HCT116 (cell line): ENCODE measurements at regions not wholly inside any gene's neighbourhood (a gene's known extent, or its start where the extent isn't known, plus 50 kb on each side); places are given as distances from the start of the nearest gene placed in this dataset.

Source experiments
- ATAC-seq: fragments of 200-7000 bp; cut with Tn5 transposase; 2 replicates; pipeline ENCODE4 v1.9.1; 2020; ENCODE audit warnings: mild to moderate bottlenecking, moderate library complexity
- BruUV-seq: library from RNA; stranded (reverse); fragments of 400-500 nt; replicated peaks from 2 replicates; lab custom pipeline; 2021; lab: Mats Ljungman, UMichigan
- CTCF ChIA-PET: fragments of 300-600 bp; sonication (Branson Sonifier 250); formaldehyde crosslinking; loops from one replicate; lab custom pipeline; 2021; ENCODE audit warnings: antibody characterized with exemption; lab: Charles Lee
- POLR2A ChIA-PET: fragments of 300-600, 350-600 bp; sonication (Branson Sonifier 250); formaldehyde crosslinking; loops from one replicate; lab custom pipeline; 2021; ENCODE audit warnings: antibody characterized with exemption; lab: Charles Lee
- RAD21 ChIA-PET, 2 experiments: fragments of 300-600 bp; sonication (Branson Sonifier 250); formaldehyde crosslinking; loops; one replicate each; lab custom pipeline; 2023; ENCODE audit warnings: low total read pairs in 2 of 2; ENCODE audit not compliant: uncharacterized antibody in 2 of 2, unreplicated experiment in 2 of 2, low non-redundant PET in 1 of 2; lab: Charles Lee
- DNase-seq: peaks from one replicate; pipeline ENCODE4 v3.0.0-alpha.2; 2010; ENCODE audit warnings: low read depth, low spot score
- H2AFZ ChIP-seq: fragments of 200-600 bp; shearing (Covaris generic), sonication (generic); 2 replicates; pipeline ENCODE4 v1.6.1; 2017; ENCODE audit warnings: low read depth, mixed run types, mixed read lengths, antibody characterized with exemption, low read length; ENCODE audit not compliant: poor library complexity, severe bottlenecking
- H3K27ac ChIP-seq: 2 replicates; pipeline ENCODE4 v1.5.1; 2012; ENCODE audit warnings: low read depth, low read length
- H3K27me3 ChIP-seq: fragments of 200-600 bp; sonication (generic); 2 replicates; pipeline ENCODE4 v1.6.1; 2016; ENCODE audit warnings: mixed run types, low read length, mixed read lengths; ENCODE audit not compliant: insufficient read depth
- H3K36me3 ChIP-seq, 2 experiments: fragments of 200-500 bp in 1 of 2; fragments of 200-600 bp in 1 of 2; sonication (Bioruptor generic) in 1 of 2; sonication (generic) in 1 of 2; 2 replicates each; pipeline versions ENCODE4 v1.5.1 to v1.6.1; 2014 to 2016; ENCODE audit warnings: low read length in 2 of 2, inconsistent platforms in 1 of 2, mixed read lengths in 1 of 2, mixed run types in 1 of 2; ENCODE audit not compliant: insufficient read depth in 2 of 2, control insufficient read depth in 1 of 2
- H3K4me1 ChIP-seq, 2 experiments: fragments of 200-600 bp in 1 of 2; sonication (generic) in 1 of 2; 2 replicates each; pipeline versions ENCODE4 v1.5.1 to v1.6.1; 2012 to 2017; ENCODE audit warnings: low read length in 2 of 2, inconsistent platforms in 1 of 2, mild to moderate bottlenecking in 1 of 2, mixed read lengths in 1 of 2, mixed run types in 1 of 2, moderate library complexity in 1 of 2; ENCODE audit not compliant: insufficient read depth in 2 of 2, control insufficient read depth in 1 of 2
- H3K4me2 ChIP-seq: fragments of 200-600 bp; sonication (generic); 2 replicates; pipeline ENCODE4 v1.6.1; 2017; ENCODE audit warnings: mixed run types, low read length, mixed read lengths
- H3K4me3 ChIP-seq, 2 experiments: fragments of 200-600 bp in 1 of 2; sonication (generic) in 1 of 2; replicated peaks in 1 of 2; 2 replicates each; pipeline ENCODE4 v1.5.1; 2011 to 2016; ENCODE audit warnings: low read length in 2 of 2, control low read depth in 1 of 2, low read depth in 1 of 2, mild to moderate bottlenecking in 1 of 2, mixed read lengths in 1 of 2, mixed run types in 1 of 2
- H3K79me2 ChIP-seq: fragments of 200-600 bp; sonication (generic); 2 replicates; pipeline ENCODE4 v1.6.1; 2017; ENCODE audit warnings: mild to moderate bottlenecking, mixed run types, low read length, moderate library complexity, mixed read lengths; ENCODE audit not compliant: insufficient read depth
- H3K9ac ChIP-seq: fragments of 200-600 bp; sonication (generic); 2 replicates; pipeline ENCODE4 v1.6.1; 2016; ENCODE audit warnings: low read length, mixed read lengths
- H3K9me2 ChIP-seq: fragments of 200-600 bp; sonication (generic), shearing (Covaris generic); 2 replicates; pipeline ENCODE4 v1.6.1; 2017; ENCODE audit warnings: mixed run types, mild to moderate bottlenecking, moderate library complexity; ENCODE audit not compliant: insufficient read depth
- H3K9me3 ChIP-seq, 2 experiments: fragments of 200-500 bp in 1 of 2; fragments of 200-600 bp in 1 of 2; sonication (Bioruptor generic) in 1 of 2; sonication (generic) in 1 of 2; 2 replicates each; pipeline ENCODE4 v1.6.1; 2014 to 2017; ENCODE audit warnings: low read length in 2 of 2, mixed read lengths in 2 of 2, inconsistent platforms in 1 of 2, low read depth in 1 of 2, mild to moderate bottlenecking in 1 of 2, mixed run types in 1 of 2, moderate library complexity in 1 of 2; ENCODE audit not compliant: control insufficient read depth in 1 of 2, insufficient read depth in 1 of 2
- H4K20me1 ChIP-seq: fragments of 200-600 bp; sonication (generic), shearing (Covaris generic); 2 replicates; pipeline ENCODE4 v1.6.1; 2017; ENCODE audit warnings: mixed run types, mild to moderate bottlenecking, moderate library complexity; ENCODE audit not compliant: insufficient read depth
- ATF3 ChIP-seq: IDR thresholded peaks from 2 replicates; pipeline ENCODE4 v1.6.1; 2012
- CBX3 ChIP-seq: IDR thresholded peaks from 2 replicates; pipeline ENCODE4 v1.6.1; 2012; ENCODE audit warnings: low read depth
- CEBPB ChIP-seq: IDR thresholded peaks from 2 replicates; pipeline ENCODE4 v1.6.1; 2012; ENCODE audit warnings: low read depth
- JUND ChIP-seq: IDR thresholded peaks from 2 replicates; pipeline ENCODE4 v1.6.1; 2012
- MAX ChIP-seq: IDR thresholded peaks from 2 replicates; pipeline ENCODE4 v1.6.1; 2012
- RAD21 ChIP-seq: IDR thresholded peaks from 2 replicates; pipeline ENCODE4 v1.6.1; 2012; ENCODE audit warnings: low read depth, mild to moderate bottlenecking
- SIN3A ChIP-seq: IDR thresholded peaks from 2 replicates; pipeline ENCODE4 v1.6.1; 2012; ENCODE audit warnings: low read depth
- ZNF274 ChIP-seq: fragments of 200-500 bp; sonication (Bioruptor generic); IDR thresholded peaks from 2 replicates; pipeline ENCODE4 v1.6.1; 2014; ENCODE audit warnings: mild to moderate bottlenecking, low read depth, low read length, inconsistent platforms
- intact Hi-C: fragments of 100-400 bp; cut with micrococcal nuclease; formaldehyde crosslinking; loops from 2 replicates; pipeline ENCODE4 v1.10.0; 2022
- TF ChIP-seq, protein P1 (sequence below): IDR thresholded peaks from 2 replicates; pipeline ENCODE4 v1.6.1; 2011; ENCODE audit warnings: mild to moderate bottlenecking, low read length, moderate library complexity; ENCODE audit not compliant: insufficient replicate concordance; ENCODE audit errors: extremely low read depth

DNA sequence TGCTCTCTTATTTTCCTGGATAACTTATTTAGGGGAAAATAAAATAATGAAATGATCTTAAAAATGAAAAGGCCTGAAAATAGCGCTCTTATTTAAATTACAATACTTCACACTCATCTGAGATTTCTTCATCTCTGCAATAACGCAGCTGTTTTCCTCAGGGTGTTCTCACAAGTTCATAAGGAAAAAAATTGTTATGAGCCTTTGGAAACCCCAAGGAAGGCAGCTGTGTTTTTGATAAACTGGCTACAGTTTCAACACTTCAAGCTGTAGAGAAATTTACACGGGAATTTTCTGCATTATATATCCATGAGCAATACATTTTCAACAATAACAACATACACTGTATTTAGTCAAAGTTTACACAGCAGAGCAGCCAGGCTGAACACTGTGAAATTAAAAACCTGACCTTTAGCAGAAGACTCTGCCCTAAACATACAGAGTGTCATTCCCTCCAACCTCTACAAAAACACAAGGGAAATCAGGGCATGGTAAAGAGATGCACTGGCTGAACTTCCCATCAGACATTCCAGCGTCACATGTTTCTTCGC is 959.6 kb downstream of the SLC4A3 start:
- Histone ChIP-seq H3K79me2 (no peaks in the 10 kb centered on the region), H3K27ac (no peak overlapping the region), H3K27me3 (no peaks in the 10 kb centered on the region), H3K4me2 (no peak overlapping the region), H4K20me1 (no peaks in the 10 kb centered on the region), H3K4me3 (no peak overlapping the region)
- no peak for ATAC-seq
- intact Hi-C loops: no loop called here
- POLR2A ChIA-PET: no interaction called here
- TF ChIP-seq, protein P1, sequence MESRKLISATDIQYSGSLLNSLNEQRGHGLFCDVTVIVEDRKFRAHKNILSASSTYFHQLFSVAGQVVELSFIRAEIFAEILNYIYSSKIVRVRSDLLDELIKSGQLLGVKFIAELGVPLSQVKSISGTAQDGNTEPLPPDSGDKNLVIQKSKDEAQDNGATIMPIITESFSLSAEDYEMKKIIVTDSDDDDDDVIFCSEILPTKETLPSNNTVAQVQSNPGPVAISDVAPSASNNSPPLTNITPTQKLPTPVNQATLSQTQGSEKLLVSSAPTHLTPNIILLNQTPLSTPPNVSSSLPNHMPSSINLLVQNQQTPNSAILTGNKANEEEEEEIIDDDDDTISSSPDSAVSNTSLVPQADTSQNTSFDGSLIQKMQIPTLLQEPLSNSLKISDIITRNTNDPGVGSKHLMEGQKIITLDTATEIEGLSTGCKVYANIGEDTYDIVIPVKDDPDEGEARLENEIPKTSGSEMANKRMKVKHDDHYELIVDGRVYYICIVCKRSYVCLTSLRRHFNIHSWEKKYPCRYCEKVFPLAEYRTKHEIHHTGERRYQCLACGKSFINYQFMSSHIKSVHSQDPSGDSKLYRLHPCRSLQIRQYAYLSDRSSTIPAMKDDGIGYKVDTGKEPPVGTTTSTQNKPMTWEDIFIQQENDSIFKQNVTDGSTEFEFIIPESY: no peak
- no peak for TF ChIP-seq CBX3
- no peak for TF ChIP-seq JUND
- TF ChIP-seq SIN3A: no peak
- no peak for TF ChIP-seq RAD21
- no peak for TF ChIP-seq ATF3
- no peak for TF ChIP-seq CEBPB
- no peak for TF ChIP-seq MAX
- no peak for TF ChIP-seq ZNF274
- TF ChIP-seq, all 23 proteins: peak for 0
- H3K9ac ChIP-seq: no peak overlapping the region
- H3K9me2 ChIP-seq: no peaks in the 10 kb centered on the region
- no peak for DNase-seq
- no peaks in the 10 kb centered on the region for H3K9me3 ChIP-seq
- ChIA-PET RAD21 (no interaction called here), CTCF (no interaction called here)
- BruUV-seq: no TSS peak
- H3K36me3 ChIP-seq: no peaks in the 10 kb centered on the region
- H3K4me1 ChIP-seq: no peaks in the 10 kb centered on the region
- no peak overlapping the region for H2AFZ ChIP-seq
